Duodenal mucosa (tissue), 2 donors: ENCODE measurements at regions not wholly inside any gene's neighbourhood (a gene's known extent, or its start where the extent isn't known, plus 50 kb on each side); places are given as distances from the start of the nearest gene placed in this dataset.

ENCODE experiments used
- H3K27ac ChIP-seq: one replicate; pipeline ENCODE4 v1.7.0; 2013; ENCODE audit warnings: low read depth, low read length
- H3K27me3 ChIP-seq, 2 donors: one replicate each; pipeline ENCODE4 v1.7.0; 2013; ENCODE audit warnings: low read length in 2 of 2, control low read depth in 1 of 2; ENCODE audit not compliant: insufficient read depth in 2 of 2, control insufficient read depth in 1 of 2
- H3K36me3 ChIP-seq, 2 donors: one replicate each; pipeline ENCODE4 v1.7.0; 2013; ENCODE audit warnings: low read length in 2 of 2, control low read depth in 1 of 2; ENCODE audit not compliant: insufficient read depth in 2 of 2, control insufficient read depth in 1 of 2
- H3K4me1 ChIP-seq, 2 donors: one replicate each; pipeline ENCODE4 v1.7.0; 2013; ENCODE audit warnings: low read length in 2 of 2, control low read depth in 1 of 2; ENCODE audit not compliant: insufficient read depth in 2 of 2, control insufficient read depth in 1 of 2
- H3K4me3 ChIP-seq, 2 donors: one replicate each; pipeline ENCODE4 v1.7.0; 2013; ENCODE audit warnings: low read length in 2 of 2, low read depth in 1 of 2
- H3K9ac ChIP-seq, 2 donors: one replicate each; pipeline ENCODE4 v1.7.0; 2013; ENCODE audit warnings: low read length in 2 of 2, low read depth in 1 of 2
- H3K9me3 ChIP-seq, 2 donors: one replicate each; pipeline ENCODE4 v1.7.0; 2013; ENCODE audit warnings: low read length in 2 of 2, control low read depth in 1 of 2; ENCODE audit not compliant: control insufficient read depth in 1 of 2

DNA sequence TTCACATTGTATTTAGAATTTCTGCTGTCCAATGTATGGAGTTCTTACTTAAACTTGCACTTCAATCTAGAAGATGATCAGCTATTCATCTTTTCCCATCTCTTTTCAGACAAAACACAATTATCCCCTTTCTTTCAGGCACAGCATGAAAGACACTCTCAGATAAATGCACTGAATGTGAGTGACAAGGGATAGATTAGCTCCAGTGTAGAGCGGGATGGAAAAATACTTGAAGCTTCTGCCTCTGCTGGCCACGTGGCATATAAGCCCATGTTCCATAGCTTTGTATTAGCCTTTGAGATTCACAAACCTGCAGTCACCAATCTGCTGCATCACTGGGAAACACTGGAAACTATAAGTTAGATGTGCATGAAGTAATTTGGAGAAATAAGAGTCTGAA is 162.2 kb upstream of the FAM3C start:
- Histone ChIP-seq H3K36me3 (no peaks in the 10 kb centered on the region), H3K9ac (no peak overlapping the region)

DNA sequence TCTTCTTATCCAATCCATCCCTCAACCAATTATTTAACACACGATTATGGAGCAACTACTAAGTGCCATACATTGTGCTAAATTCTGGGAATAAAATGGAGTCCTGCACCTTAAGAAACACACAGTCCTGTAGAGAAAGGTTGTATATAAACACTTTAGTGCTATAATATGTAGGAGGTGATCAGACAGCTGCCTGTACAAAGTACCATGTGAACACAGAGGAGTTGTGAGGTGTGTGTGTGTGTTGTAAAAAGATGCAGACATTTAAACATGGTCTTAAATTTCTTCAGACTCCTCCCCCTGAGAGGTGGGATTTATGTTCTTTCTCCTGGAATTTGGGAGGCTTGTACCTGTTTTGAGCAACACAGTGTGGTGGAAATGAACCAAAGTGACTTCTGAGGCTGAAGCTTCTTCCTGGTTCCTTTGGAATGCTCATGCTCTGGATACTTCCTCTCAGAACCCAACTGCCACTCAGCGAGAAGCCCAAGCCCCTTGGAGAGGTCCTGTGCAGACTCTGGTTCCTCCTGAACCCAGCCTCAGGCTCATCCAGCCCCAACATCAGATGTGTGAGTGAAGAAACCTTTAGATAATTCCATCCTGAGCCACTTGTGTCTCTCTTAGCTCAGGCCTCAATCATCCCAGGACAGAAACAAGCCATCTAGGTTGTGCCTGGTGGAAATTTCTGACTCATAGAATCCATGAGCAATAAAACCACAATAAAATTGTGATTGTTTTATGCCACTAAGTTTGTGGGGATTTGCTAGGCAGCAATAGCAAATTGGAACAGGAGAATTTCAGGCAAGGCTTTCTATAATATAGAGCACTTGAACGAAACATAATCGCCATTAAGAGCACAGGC is 161.2 kb upstream of the FAM3C start:
- H3K27ac ChIP-seq, result no peak overlapping the region
- H3K4me1 ChIP-seq, result no peaks in the 10 kb centered on the region
- H3K27me3 ChIP-seq, result no peaks in the 10 kb centered on the region
- no peaks in the 10 kb centered on the region for H3K9me3 ChIP-seq
- no peak overlapping the region for H3K9ac ChIP-seq
- H3K4me3 ChIP-seq, result no peak overlapping the region
- no peaks in the 10 kb centered on the region for H3K36me3 ChIP-seq

More for the DNA sequence above, 162.2 kb upstream of the FAM3C start:
- no peaks in the 10 kb centered on the region for H3K9me3 ChIP-seq
- no peak overlapping the region for H3K4me3 ChIP-seq
- H3K27ac ChIP-seq, result no peak overlapping the region
- H3K4me1 ChIP-seq, result no peaks in the 10 kb centered on the region
- H3K27me3 ChIP-seq, result no peaks in the 10 kb centered on the region

DNA sequence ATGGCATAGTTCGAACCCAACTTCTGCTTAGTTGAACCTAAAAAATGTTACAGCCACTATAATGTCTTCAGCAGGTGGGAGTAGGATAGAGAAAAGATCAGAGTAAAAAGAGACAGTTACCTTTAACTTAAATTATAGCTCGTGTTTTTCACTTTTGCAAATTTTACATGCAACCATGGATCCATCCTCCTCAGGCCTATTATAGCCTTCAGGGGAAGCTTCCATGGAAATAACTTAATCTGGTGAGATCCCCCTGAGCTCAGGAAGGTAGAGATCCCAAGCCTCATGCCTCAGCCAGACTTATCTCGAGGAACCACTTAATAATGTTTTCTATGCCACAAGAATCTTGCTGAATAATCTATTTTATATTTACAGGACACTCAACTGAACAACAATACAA is 159.4 kb upstream of the FAM3C start:
- H3K4me3 ChIP-seq, result no peak overlapping the region
- no peaks in the 10 kb centered on the region for H3K9me3 ChIP-seq
- no peak overlapping the region for H3K9ac ChIP-seq
- no peaks in the 10 kb centered on the region for H3K36me3 ChIP-seq
- H3K27me3 ChIP-seq, result no peaks in the 10 kb centered on the region
- no peak overlapping the region for H3K27ac ChIP-seq
- H3K4me1 ChIP-seq, result no peaks in the 10 kb centered on the region

DNA sequence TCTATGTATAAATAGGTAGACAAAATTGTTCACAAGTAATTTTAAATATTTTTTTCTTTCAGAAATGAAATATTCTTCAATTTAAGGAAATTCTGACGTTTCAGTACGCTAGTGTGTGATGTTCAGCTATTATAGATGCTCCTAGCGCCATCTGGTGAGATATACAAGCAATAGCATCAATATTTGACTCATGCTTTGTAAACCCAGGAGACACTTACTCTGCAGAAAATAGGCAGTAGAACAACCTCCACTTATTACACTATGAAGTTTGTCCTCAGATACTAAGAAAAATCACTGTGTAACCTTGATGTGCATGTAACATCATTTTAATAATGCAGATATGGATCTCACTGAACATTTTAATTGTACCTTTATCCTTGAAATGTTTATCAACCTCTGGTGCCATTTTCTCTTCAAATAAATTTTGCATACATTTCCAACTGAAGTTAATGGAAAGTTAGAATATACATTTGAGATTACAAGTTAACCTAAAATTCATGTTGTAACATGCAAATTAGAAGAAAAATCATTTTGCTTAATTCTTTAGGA is 151.5 kb upstream of the FAM3C start:
- Histone ChIP-seq H3K4me3 (no peak overlapping the region), H3K27ac (no peak overlapping the region), H3K4me1 (peaks cover 0 to 9% of the 10 kb centered on the region in 2 donors), H3K27me3 (no peaks in the 10 kb centered on the region), H3K36me3 (no peaks in the 10 kb centered on the region), H3K9ac (no peak overlapping the region), H3K9me3 (peaks cover 0 to 3% of the 10 kb centered on the region in 2 donors)

DNA sequence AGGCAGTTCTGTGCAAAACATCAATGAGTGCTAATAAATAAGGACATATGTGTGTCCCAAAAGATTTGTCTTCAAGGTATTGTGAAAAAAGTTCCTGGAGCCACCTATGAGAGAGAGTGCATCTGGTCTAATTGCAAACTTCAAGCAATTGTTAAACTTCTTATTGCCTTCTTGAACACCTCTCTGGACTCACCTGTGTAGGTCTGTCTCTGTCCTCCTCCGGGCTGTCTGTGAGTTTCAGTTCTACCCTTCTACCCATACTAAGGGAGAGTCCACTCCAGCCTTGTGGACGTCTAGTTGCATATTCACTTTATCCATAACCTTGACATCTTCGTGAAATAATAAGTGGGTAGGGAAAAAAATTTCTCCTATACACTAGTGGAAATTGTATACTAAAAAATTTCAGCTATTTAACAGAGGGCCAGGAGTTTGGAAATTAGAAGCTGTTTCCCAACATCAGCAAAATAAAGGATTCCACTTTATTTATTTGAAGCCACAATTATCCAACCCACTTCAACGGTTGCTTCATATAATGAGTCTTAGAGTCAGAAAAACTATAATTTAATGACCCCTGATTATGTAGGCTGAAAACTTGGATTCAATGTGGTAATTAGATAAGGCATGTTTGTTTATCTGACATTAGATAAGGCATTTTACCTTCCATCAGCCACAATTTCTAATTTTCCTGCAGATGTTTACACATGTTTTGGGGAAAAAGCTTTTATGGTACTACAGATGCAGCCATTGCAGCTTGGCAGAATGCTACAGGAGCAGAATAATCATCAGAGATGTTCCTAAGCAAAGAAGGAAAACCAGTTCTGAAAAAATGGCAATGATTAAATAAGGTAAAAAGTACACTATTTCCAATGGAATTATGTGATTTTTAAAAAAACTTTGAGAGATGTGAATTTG is 150.8 kb upstream of the FAM3C start:
- no peaks in the 10 kb centered on the region for H3K27me3 ChIP-seq
- no peak overlapping the region for H3K27ac ChIP-seq
- peaks cover 0 to 3% of the 10 kb centered on the region in 2 donors for H3K9me3 ChIP-seq
- H3K4me1 ChIP-seq, result peaks cover 0 to 9% of the 10 kb centered on the region in 2 donors
- H3K9ac ChIP-seq, result no peak overlapping the region
- H3K4me3 ChIP-seq, result no peak overlapping the region
- no peaks in the 10 kb centered on the region for H3K36me3 ChIP-seq

DNA sequence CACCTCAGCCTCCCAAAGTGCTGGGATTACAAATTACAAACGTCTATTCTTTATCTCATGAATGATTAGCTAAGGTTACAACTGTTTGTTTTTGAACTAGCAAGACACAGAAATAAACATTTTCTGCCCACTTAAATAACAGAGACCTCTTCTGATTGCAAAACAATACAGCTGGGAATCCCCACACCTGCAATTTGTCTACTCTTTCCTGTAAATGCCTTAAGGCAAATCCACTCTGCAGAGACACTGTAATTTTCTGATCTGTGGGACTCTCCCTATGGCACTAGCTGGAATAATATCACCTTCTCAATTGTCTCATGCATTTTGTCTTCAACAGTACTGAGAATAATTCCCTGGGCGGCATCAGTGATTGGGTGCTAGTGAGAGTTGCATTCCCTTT is 149.3 kb upstream of the FAM3C start:
- H3K36me3 ChIP-seq, result no peaks in the 10 kb centered on the region
- peaks cover 0 to 9% of the 10 kb centered on the region in 2 donors for H3K4me1 ChIP-seq
- no peak overlapping the region for H3K4me3 ChIP-seq
- H3K27ac ChIP-seq, result no peak overlapping the region
- no peaks in the 10 kb centered on the region for H3K27me3 ChIP-seq
- H3K9me3 ChIP-seq, result peaks cover 0 to 3% of the 10 kb centered on the region in 2 donors
- no peak overlapping the region for H3K9ac ChIP-seq

DNA sequence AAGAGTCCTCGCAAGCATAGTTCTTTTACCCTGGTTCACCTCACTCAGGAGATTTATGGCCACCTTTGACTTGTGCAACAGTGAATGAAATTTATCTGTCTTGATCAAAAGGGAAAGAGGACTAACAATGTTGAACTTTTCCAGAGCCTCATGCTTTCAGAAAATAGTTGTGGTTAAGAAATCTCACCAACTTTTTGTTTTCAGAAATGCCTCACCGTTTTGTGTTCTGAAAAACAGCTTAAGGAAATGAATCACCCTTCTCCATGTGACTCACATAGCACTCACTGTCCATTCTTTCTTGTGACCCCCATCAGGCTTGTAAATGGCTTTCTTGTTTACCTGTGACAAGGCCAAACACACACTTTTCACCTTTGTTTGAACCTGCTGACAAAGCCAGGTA is 148.6 kb upstream of the FAM3C start:
- H3K27me3 ChIP-seq, result no peaks in the 10 kb centered on the region
- no peak overlapping the region for H3K27ac ChIP-seq
- no peak overlapping the region for H3K9ac ChIP-seq
- H3K4me1 ChIP-seq, result peaks cover 0 to 9% of the 10 kb centered on the region in 2 donors
- H3K9me3 ChIP-seq, result peaks cover 0 to 3% of the 10 kb centered on the region in 2 donors
- no peaks in the 10 kb centered on the region for H3K36me3 ChIP-seq
- no peak overlapping the region for H3K4me3 ChIP-seq

DNA sequence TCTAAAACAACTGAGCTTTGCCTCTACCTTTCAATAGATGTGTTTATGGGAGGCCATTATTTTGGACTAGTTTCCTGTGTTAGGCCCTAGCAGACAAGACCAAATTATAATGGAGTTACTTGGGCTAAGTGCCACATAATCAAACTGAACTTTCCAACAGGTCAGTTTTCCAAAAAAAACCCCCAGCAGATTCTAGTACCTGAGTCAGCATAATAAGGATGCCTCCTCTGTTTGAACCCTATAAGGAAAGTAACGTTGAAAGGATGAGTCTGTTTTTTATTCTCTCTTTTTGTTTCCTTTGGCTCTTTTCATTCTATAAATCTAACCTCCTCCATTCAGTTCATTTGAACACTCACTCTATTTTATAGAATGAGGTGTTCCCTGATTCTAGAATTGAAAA is 148.1 kb upstream of the FAM3C start:
- peaks cover 0 to 9% of the 10 kb centered on the region in 2 donors for H3K4me1 ChIP-seq
- H3K9ac ChIP-seq, result no peak overlapping the region
- H3K27me3 ChIP-seq, result no peaks in the 10 kb centered on the region
- peaks cover 0 to 3% of the 10 kb centered on the region in 2 donors for H3K9me3 ChIP-seq
- H3K4me3 ChIP-seq, result no peak overlapping the region
- H3K27ac ChIP-seq, result no peak overlapping the region
- no peaks in the 10 kb centered on the region for H3K36me3 ChIP-seq

DNA sequence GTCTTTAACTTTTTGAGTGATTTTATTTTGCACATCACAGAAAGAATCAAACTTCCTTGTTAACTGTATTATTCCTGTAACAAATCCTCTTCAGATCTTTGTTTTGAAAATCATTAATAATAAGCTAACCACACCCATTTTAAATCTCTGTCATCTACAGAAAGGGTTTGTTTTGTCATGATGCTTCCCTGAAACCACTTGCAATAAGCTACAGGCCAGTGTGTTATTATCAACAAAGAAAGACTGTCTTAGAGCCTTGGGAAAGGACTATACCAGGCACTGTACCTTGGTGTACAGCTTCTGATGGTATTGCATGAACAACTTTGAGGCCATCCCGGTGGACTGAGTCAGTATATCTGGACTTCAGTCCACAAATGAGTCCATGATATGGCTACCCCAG is 145.3 kb upstream of the FAM3C start:
- H3K4me1 ChIP-seq, result no peaks in the 10 kb centered on the region
- no peak overlapping the region for H3K4me3 ChIP-seq
- no peak overlapping the region for H3K27ac ChIP-seq

DNA sequence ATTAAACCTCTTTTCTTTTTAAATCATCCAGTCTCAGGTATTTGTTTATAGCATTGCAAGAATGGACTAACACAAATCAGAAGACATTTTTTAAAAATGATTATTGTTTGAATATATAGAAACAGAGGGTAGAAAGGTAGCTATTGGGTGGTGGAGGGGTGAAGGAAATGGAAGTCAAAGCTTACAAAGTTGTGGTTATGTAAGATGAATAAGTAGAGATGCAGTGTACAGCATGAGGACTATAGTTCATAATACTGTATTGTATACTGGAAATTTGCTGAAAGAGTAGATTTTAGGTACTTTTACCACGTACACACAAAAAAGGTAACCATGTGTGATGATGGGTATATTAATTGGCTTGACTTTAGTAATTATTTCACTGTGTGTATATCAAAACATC is 144.0 kb upstream of the FAM3C start:
- Histone ChIP-seq H3K27me3 (no peaks in the 10 kb centered on the region), H3K9me3 (no peaks in the 10 kb centered on the region), H3K4me1 (no peaks in the 10 kb centered on the region), H3K9ac (no peak overlapping the region), H3K36me3 (no peaks in the 10 kb centered on the region), H3K27ac (no peak overlapping the region), H3K4me3 (no peak overlapping the region)

More for the DNA sequence above, 145.3 kb upstream of the FAM3C start:
- Histone ChIP-seq H3K9ac (no peak overlapping the region), H3K9me3 (peaks cover 0 to 3% of the 10 kb centered on the region in 2 donors), H3K36me3 (no peaks in the 10 kb centered on the region), H3K27me3 (no peaks in the 10 kb centered on the region)
